Endothelial cell (in vitro differentiated cells): ENCODE measurements at regions not wholly inside any gene's neighbourhood (a gene's known extent, or its start where the extent isn't known, plus 50 kb on each side); places are given as distances from the start of the nearest gene placed in this dataset.

ENCODE experiments used
- DNase-seq: peaks from one replicate; pipeline ENCODE4 v3.0.0; 2021; ENCODE audit warnings: low spot score
- H3K27ac Mint-ChIP-seq: one replicate; pipeline ENCODE4 v1.8.0; 2021; ENCODE audit warnings: mixed read lengths, inconsistent platforms; ENCODE audit not compliant: unreplicated experiment
- H3K27me3 Mint-ChIP-seq: one replicate; pipeline ENCODE4 v1.8.0; 2021; ENCODE audit warnings: mild to moderate bottlenecking, moderate library complexity, mixed read lengths, inconsistent platforms; ENCODE audit not compliant: unreplicated experiment
- H3K36me3 Mint-ChIP-seq: one replicate; pipeline ENCODE4 v1.8.0; 2021; ENCODE audit warnings: mild to moderate bottlenecking, low read depth, mixed read lengths, inconsistent platforms; ENCODE audit not compliant: unreplicated experiment
- H3K4me1 Mint-ChIP-seq: one replicate; pipeline ENCODE4 v1.8.0; 2021; ENCODE audit warnings: mild to moderate bottlenecking, mixed read lengths, inconsistent platforms; ENCODE audit not compliant: unreplicated experiment
- H3K4me3 Mint-ChIP-seq: one replicate; pipeline ENCODE4 v1.8.0; 2021; ENCODE audit warnings: mild to moderate bottlenecking, mixed read lengths, inconsistent platforms; ENCODE audit not compliant: unreplicated experiment
- H3K9me3 Mint-ChIP-seq: one replicate; pipeline ENCODE4 v1.8.0; 2021; ENCODE audit warnings: mixed read lengths, inconsistent platforms; ENCODE audit not compliant: unreplicated experiment
- TF ChIP-seq, protein P1 (sequence below): fragments of 200-600 bp; sonication (generic); IDR thresholded peaks from one replicate; pipeline ENCODE4 v1.5.0; 2021; ENCODE audit warnings: antibody characterized with exemption; ENCODE audit not compliant: unreplicated experiment

GRCh38 chr14:105783707-105784106 lies 257.3 kb downstream of the TMEM121 start:
- no peak overlapping the region for H3K4me3 Mint-ChIP-seq
- peaks cover 48% of the 10 kb centered on the region for H3K9me3 Mint-ChIP-seq

DNA sequence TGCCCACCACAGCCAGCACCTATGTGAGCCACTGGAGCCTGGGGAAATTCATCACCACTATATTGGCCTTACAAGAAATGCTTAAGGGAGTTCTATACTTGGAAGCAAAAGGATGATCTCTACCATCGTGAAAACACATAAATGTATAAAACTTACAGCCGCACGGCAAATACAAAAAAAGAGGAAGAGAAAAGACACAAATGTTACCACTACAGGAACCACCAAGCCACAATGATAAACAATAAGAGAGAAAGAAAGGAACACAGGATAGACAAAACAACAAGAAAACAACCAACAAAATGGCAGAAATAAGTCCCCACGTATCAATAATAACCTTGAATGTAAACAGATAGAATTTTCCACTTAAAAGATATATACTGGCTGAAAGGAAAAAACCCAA lies 267.5 kb downstream of the TMEM121 start:
- Mint-ChIP-seq H3K36me3 (peaks cover 4% of the 10 kb centered on the region), H3K27me3 (peaks cover 3% of the 10 kb centered on the region), H3K9me3 (peaks cover 34% of the 10 kb centered on the region), H3K4me1 (no peaks in the 10 kb centered on the region), H3K4me3 (no peak overlapping the region), H3K27ac (no peak overlapping the region)
- DNase-seq = no peak
- TF ChIP-seq, protein P1, sequence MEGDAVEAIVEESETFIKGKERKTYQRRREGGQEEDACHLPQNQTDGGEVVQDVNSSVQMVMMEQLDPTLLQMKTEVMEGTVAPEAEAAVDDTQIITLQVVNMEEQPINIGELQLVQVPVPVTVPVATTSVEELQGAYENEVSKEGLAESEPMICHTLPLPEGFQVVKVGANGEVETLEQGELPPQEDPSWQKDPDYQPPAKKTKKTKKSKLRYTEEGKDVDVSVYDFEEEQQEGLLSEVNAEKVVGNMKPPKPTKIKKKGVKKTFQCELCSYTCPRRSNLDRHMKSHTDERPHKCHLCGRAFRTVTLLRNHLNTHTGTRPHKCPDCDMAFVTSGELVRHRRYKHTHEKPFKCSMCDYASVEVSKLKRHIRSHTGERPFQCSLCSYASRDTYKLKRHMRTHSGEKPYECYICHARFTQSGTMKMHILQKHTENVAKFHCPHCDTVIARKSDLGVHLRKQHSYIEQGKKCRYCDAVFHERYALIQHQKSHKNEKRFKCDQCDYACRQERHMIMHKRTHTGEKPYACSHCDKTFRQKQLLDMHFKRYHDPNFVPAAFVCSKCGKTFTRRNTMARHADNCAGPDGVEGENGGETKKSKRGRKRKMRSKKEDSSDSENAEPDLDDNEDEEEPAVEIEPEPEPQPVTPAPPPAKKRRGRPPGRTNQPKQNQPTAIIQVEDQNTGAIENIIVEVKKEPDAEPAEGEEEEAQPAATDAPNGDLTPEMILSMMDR = no peak

More at GRCh38 chr14:105783707-105784106, 257.3 kb downstream of the TMEM121 start:
- Mint-ChIP-seq H3K27me3 (peaks cover 9% of the 10 kb centered on the region), H3K4me1 (no peaks in the 10 kb centered on the region), H3K27ac (no peak overlapping the region), H3K36me3 (peaks cover 6% of the 10 kb centered on the region)
- no peak for DNase-seq
- TF ChIP-seq, protein P1 = no peak

DNA sequence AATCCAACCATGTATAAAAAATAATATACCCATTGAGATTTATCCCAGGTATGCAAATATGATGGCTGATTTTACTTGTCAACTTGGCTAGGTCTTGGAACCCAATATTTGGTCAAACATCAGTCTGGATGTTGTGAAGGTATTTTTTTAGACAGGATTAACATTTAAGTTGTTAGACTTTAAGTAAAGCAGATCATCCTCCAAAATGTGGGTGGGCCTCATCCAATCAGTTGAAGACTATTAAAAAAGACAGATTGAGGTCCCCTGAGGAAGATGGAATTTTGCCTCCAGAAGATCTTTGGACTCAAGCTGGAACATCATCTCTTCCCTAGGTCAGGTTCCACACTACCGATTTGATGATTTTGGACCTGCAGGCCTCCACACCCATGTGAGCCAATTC lies 271.2 kb downstream of the TMEM121 start:
- TF ChIP-seq, protein P1 = no peak
- H3K36me3 Mint-ChIP-seq = peaks cover 7% of the 10 kb centered on the region
- H3K9me3 Mint-ChIP-seq = peaks cover 31% of the 10 kb centered on the region
- no peak for DNase-seq
- H3K4me3 Mint-ChIP-seq = no peak overlapping the region
- H3K4me1 Mint-ChIP-seq = no peaks in the 10 kb centered on the region
- H3K27ac Mint-ChIP-seq = no peak overlapping the region
- no peaks in the 10 kb centered on the region for H3K27me3 Mint-ChIP-seq

DNA sequence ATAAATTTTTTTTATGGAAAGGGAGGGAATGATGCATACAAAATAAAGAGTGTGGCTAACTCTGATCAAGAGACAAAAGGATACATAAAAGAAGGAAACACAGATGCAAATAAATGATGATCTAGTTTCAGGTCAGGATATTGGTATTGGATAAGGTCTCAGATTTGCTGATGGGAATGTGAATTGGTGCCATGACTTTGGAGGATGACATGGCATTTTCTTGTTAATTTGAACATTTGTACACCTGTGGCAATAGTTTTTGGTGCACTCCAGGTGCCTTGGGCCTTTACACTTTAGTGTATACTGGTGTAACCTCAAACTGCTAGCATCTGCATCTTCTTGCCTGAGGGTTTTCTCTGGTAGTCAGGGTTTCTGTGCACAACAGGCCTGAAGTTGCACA lies 279.3 kb downstream of the TMEM121 start:
- H3K9me3 Mint-ChIP-seq = peaks cover 24% of the 10 kb centered on the region
- H3K4me3 Mint-ChIP-seq = no peak overlapping the region
- no peaks in the 10 kb centered on the region for H3K4me1 Mint-ChIP-seq
- H3K27me3 Mint-ChIP-seq = no peaks in the 10 kb centered on the region
- no peak overlapping the region for H3K27ac Mint-ChIP-seq
- H3K36me3 Mint-ChIP-seq = peaks cover 6% of the 10 kb centered on the region
- no peak for DNase-seq
- TF ChIP-seq, protein P1 = no peak

- no peak overlapping the region for H3K4me3 Mint-ChIP-seq
- TF ChIP-seq, protein P1 = no peak
- DNase-seq = no peak
- H3K27ac Mint-ChIP-seq = no peak overlapping the region
- H3K4me1 Mint-ChIP-seq = no peaks in the 10 kb centered on the region
- peaks cover 22% of the 10 kb centered on the region for H3K9me3 Mint-ChIP-seq
- H3K27me3 Mint-ChIP-seq = no peaks in the 10 kb centered on the region
- H3K36me3 Mint-ChIP-seq = peaks cover 4% of the 10 kb centered on the region
Measured at GRCh38 chr14:105806568-105806967, 280.2 kb downstream of the TMEM121 start.
